ENCODE measurements at regions not wholly inside any gene's neighbourhood (a gene's known extent, or its start where the extent isn't known, plus 50 kb on each side); places are given as distances from the start of the nearest gene placed in this dataset.

- TF ChIP-seq CTCF (IDR thresholded peaks at IDR 0.05 in 4 of 5, conservative IDR thresholded peaks at IDR 0.05 in 1 of 5) (no peak), POLR2A (IDR thresholded peaks at IDR 0.05) (no peak)
Measured at GRCh38 chr11:28442131-28442530, 333.9 kb downstream of the METTL15 start.
